ENCODE measurements at regions not wholly inside any gene's neighbourhood (a gene's known extent, or its start where the extent isn't known, plus 50 kb on each side); places are given as distances from the start of the nearest gene placed in this dataset.

DNA sequence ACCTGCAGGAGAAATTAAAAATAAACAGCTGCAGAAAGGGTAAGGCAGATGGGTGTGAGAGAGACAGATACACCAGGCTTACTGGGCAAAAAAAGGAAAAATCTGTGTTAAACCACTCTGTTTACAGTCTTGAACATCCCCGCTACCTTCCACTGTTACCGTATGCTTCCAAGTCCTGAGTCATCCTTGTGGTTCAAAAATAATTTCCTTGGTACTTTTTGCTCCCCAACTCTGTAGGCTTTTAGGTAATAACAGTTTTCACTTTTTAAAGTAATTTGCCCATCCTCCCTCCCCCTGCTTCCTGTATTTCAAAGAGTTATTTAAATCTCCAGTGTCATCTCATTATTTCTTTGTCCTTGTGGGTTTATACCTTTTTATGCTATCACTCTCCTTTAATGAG lies 210.1 kb upstream of the FAT4 start:
- no peak for TF ChIP-seq EZH2 (IDR thresholded peaks at IDR 0.05; ENCODE audit: low read depth)
- TF ChIP-seq, protein P1, sequence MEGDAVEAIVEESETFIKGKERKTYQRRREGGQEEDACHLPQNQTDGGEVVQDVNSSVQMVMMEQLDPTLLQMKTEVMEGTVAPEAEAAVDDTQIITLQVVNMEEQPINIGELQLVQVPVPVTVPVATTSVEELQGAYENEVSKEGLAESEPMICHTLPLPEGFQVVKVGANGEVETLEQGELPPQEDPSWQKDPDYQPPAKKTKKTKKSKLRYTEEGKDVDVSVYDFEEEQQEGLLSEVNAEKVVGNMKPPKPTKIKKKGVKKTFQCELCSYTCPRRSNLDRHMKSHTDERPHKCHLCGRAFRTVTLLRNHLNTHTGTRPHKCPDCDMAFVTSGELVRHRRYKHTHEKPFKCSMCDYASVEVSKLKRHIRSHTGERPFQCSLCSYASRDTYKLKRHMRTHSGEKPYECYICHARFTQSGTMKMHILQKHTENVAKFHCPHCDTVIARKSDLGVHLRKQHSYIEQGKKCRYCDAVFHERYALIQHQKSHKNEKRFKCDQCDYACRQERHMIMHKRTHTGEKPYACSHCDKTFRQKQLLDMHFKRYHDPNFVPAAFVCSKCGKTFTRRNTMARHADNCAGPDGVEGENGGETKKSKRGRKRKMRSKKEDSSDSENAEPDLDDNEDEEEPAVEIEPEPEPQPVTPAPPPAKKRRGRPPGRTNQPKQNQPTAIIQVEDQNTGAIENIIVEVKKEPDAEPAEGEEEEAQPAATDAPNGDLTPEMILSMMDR (conservative IDR thresholded peaks at IDR 0.05): no peak
